NT2/D1 (cell line): ENCODE measurements at regions not wholly inside any gene's neighbourhood (a gene's known extent, or its start where the extent isn't known, plus 50 kb on each side); places are given as distances from the start of the nearest gene placed in this dataset.

ENCODE experiments used
- YY1 ChIP-seq: IDR thresholded peaks from 2 replicates; pipeline ENCODE4 v1.6.1; 2011; ENCODE audit not compliant: insufficient read length, insufficient read depth
- ZNF274 ChIP-seq: IDR thresholded peaks from 2 replicates; pipeline ENCODE4 v1.6.1; 2011; ENCODE audit warnings: mild to moderate bottlenecking, low read depth, low read length

- TF ChIP-seq ZNF274 = no peak
- TF ChIP-seq YY1 = no peak
Measured at GRCh38 chr2:33929467-33929866, 330.4 kb upstream of the FAM98A start.
